Trophoblast cell (in vitro differentiated cells and primary cell): ENCODE measurements at regions not wholly inside any gene's neighbourhood (a gene's known extent, or its start where the extent isn't known, plus 50 kb on each side); places are given as distances from the start of the nearest gene placed in this dataset.

Experiments used
- DNase-seq, 2 donors: peaks; one replicate each; pipeline ENCODE4 v3.0.0-alpha.2; 2016
- H2AFZ ChIP-seq: 2 replicates; pipeline ENCODE4 v1.6.1; 2013; ENCODE audit warnings: low read length, moderate library complexity, mild to moderate bottlenecking; ENCODE audit not compliant: insufficient read depth, poor library complexity
- H2AK5ac ChIP-seq: 2 replicates; pipeline ENCODE4 v1.6.1; 2013; ENCODE audit warnings: mild to moderate bottlenecking, low read length
- H2BK120ac ChIP-seq: 2 replicates; pipeline ENCODE4 v1.6.1; 2013; ENCODE audit warnings: low read length, mild to moderate bottlenecking, moderate library complexity; ENCODE audit not compliant: insufficient read depth, poor library complexity
- H2BK12ac ChIP-seq: 2 replicates; pipeline ENCODE4 v1.6.1; 2013; ENCODE audit warnings: mild to moderate bottlenecking, low read length, moderate library complexity
- H2BK5ac ChIP-seq: 2 replicates; pipeline ENCODE4 v1.6.1; 2013; ENCODE audit warnings: low read length, low read depth, moderate library complexity, mild to moderate bottlenecking; ENCODE audit not compliant: poor library complexity
- H3K14ac ChIP-seq: 2 replicates; pipeline ENCODE4 v1.6.1; 2013; ENCODE audit warnings: mild to moderate bottlenecking, low read length
- H3K18ac ChIP-seq: 2 replicates; pipeline ENCODE4 v1.6.1; 2013; ENCODE audit warnings: mild to moderate bottlenecking, low read length
- H3K23ac ChIP-seq: 2 replicates; pipeline ENCODE4 v1.6.1; 2013; ENCODE audit warnings: low read length
- H3K27ac ChIP-seq: 2 replicates; pipeline ENCODE4 v1.5.1; 2013; ENCODE audit warnings: low read depth, mild to moderate bottlenecking, inconsistent platforms, low read length, moderate library complexity
- H3K27me3 ChIP-seq: 2 replicates; pipeline ENCODE4 v1.6.1; 2013; ENCODE audit warnings: inconsistent platforms, mild to moderate bottlenecking, low read length, moderate library complexity; ENCODE audit not compliant: insufficient read depth
- H3K36me3 ChIP-seq, 2 experiments: 1 replicate in 1 of 2; 2 replicates in 1 of 2; pipeline ENCODE4 v1.6.1; 2013; ENCODE audit warnings: low read length in 2 of 2, mild to moderate bottlenecking in 2 of 2, moderate library complexity in 1 of 2; ENCODE audit not compliant: insufficient read depth in 2 of 2, control insufficient read depth in 1 of 2
- H3K4ac ChIP-seq: 2 replicates; pipeline ENCODE4 v1.6.1; 2013; ENCODE audit warnings: low read depth, mild to moderate bottlenecking, low read length, moderate library complexity
- H3K4me1 ChIP-seq, 2 experiments: 1 replicate in 1 of 2; 2 replicates in 1 of 2; pipeline ENCODE4 v1.6.1; 2013; ENCODE audit warnings: low read length in 2 of 2, mild to moderate bottlenecking in 2 of 2, moderate library complexity in 1 of 2; ENCODE audit not compliant: insufficient read depth in 2 of 2, control insufficient read depth in 1 of 2
- H3K4me2 ChIP-seq: 2 replicates; pipeline ENCODE4 v1.6.1; 2013; ENCODE audit warnings: inconsistent platforms, mild to moderate bottlenecking, low read length, moderate library complexity
- H3K4me3 ChIP-seq: 2 replicates; pipeline ENCODE4 v1.5.1; 2013; ENCODE audit warnings: mild to moderate bottlenecking, low read depth, low read length, inconsistent platforms
- H3K79me1 ChIP-seq: one replicate; pipeline ENCODE4 v1.6.1; 2013; ENCODE audit warnings: low read length
- H3K79me2 ChIP-seq: 2 replicates; pipeline ENCODE4 v1.6.1; 2013; ENCODE audit warnings: low read length, mild to moderate bottlenecking; ENCODE audit not compliant: control insufficient read depth, insufficient read depth, poor library complexity
- H3K9ac ChIP-seq: 2 replicates; pipeline ENCODE4 v1.6.1; 2013; ENCODE audit warnings: mild to moderate bottlenecking, low read length
- H3K9me3 ChIP-seq: 2 replicates; pipeline ENCODE4 v1.6.1; 2013; ENCODE audit warnings: low read depth, mild to moderate bottlenecking, control low read depth, inconsistent platforms, low read length; ENCODE audit not compliant: insufficient read depth
- H4K12ac ChIP-seq: 2 replicates; pipeline ENCODE4 v1.6.1; 2013; ENCODE audit warnings: low read depth, mild to moderate bottlenecking, low read length, moderate library complexity
- H4K8ac ChIP-seq: 2 replicates; pipeline ENCODE4 v1.6.1; 2013; ENCODE audit warnings: low read depth, mild to moderate bottlenecking, low read length, moderate library complexity
- H4K91ac ChIP-seq: one replicate; pipeline ENCODE4 v1.6.1; 2013; ENCODE audit warnings: low read depth, mild to moderate bottlenecking, low read length, moderate library complexity
- WGBS: extraction: QIAGEN DNeasy Blood & Tissue Kit; methylation state at CpG from one replicate; pipeline ENCODE4 v1.1.7; 2013; ENCODE audit warnings: missing lambda C conversion rate; ENCODE audit not compliant: insufficient read length, insufficient coverage; ENCODE audit errors: extremely low coverage; 5-methylcytosine and 5-hydroxymethylcytosine counted together

GRCh38 chr9:111276431-111277128, 53.4 kb downstream of the OR2K2 start:
- H2BK5ac ChIP-seq = no peak overlapping the region
- WGBS = no CpG with 5 or more reads among the region's 7 CpGs
- H3K36me3 ChIP-seq = no peaks in the 10 kb centered on the region
- H2BK12ac ChIP-seq = no peak overlapping the region
- H3K27me3 ChIP-seq = no peaks in the 10 kb centered on the region
- H2AFZ ChIP-seq = no peak overlapping the region
- no peaks in the 10 kb centered on the region for H3K9me3 ChIP-seq
- H3K4ac ChIP-seq = no peak overlapping the region
- H3K14ac ChIP-seq = no peak overlapping the region
- no peak overlapping the region for H4K12ac ChIP-seq
- no peak overlapping the region for H3K23ac ChIP-seq
- no peaks in the 10 kb centered on the region for H3K79me1 ChIP-seq
- H3K4me2 ChIP-seq = no peak overlapping the region
- no peak overlapping the region for H2AK5ac ChIP-seq
- H4K91ac ChIP-seq = no peak overlapping the region
- no peak overlapping the region for H3K27ac ChIP-seq
- no peak overlapping the region for H4K8ac ChIP-seq
- no peak overlapping the region for H3K4me3 ChIP-seq
- H3K4me1 ChIP-seq = no peaks in the 10 kb centered on the region
- no peak overlapping the region for H3K18ac ChIP-seq
- H2BK120ac ChIP-seq = no peak overlapping the region
- H3K79me2 ChIP-seq = no peaks in the 10 kb centered on the region
- no peak for DNase-seq
- H3K9ac ChIP-seq = no peak overlapping the region

GRCh38 chr9:111274737-111275136, 55.3 kb downstream of the OR2K2 start:
- WGBS = no CpG with 5 or more reads among the region's 2 CpGs

GRCh38 chr9:111272581-111272980, 57.4 kb downstream of the OR2K2 start:
- Histone ChIP-seq H3K9ac (no peak overlapping the region), H3K27me3 (no peaks in the 10 kb centered on the region), H3K23ac (no peak overlapping the region), H3K18ac (no peak overlapping the region), H2BK120ac (no peak overlapping the region), H3K4ac (no peak overlapping the region), H3K79me2 (no peaks in the 10 kb centered on the region), H2AFZ (no peak overlapping the region), H3K79me1 (no peaks in the 10 kb centered on the region), H3K27ac (no peak overlapping the region), H2BK5ac (no peak overlapping the region), H3K14ac (no peak overlapping the region), H2BK12ac (no peak overlapping the region), H4K8ac (no peak overlapping the region), H3K36me3 (no peaks in the 10 kb centered on the region), H4K91ac (no peak overlapping the region), H3K4me1 (no peaks in the 10 kb centered on the region), H3K4me2 (no peak overlapping the region), H3K9me3 (no peaks in the 10 kb centered on the region), H2AK5ac (no peak overlapping the region), H4K12ac (no peak overlapping the region), H3K4me3 (no peak overlapping the region)
- DNase-seq = no peak
- WGBS = no CpG with 5 or more reads among the region's 4 CpGs

More at GRCh38 chr9:111274737-111275136, 55.3 kb downstream of the OR2K2 start:
- no peak overlapping the region for H2BK12ac ChIP-seq
- no peak overlapping the region for H3K14ac ChIP-seq
- H4K91ac ChIP-seq = no peak overlapping the region
- no peaks in the 10 kb centered on the region for H3K79me2 ChIP-seq
- H2AFZ ChIP-seq = no peak overlapping the region
- H3K27me3 ChIP-seq = no peaks in the 10 kb centered on the region
- H3K9me3 ChIP-seq = no peaks in the 10 kb centered on the region
- H3K4ac ChIP-seq = no peak overlapping the region
- no peak overlapping the region for H2BK5ac ChIP-seq
- no peak overlapping the region for H4K8ac ChIP-seq
- DNase-seq = no peak
- no peak overlapping the region for H2BK120ac ChIP-seq
- H3K23ac ChIP-seq = no peak overlapping the region
- no peak overlapping the region for H3K4me3 ChIP-seq
- no peaks in the 10 kb centered on the region for H3K36me3 ChIP-seq
- no peak overlapping the region for H3K18ac ChIP-seq
- no peak overlapping the region for H2AK5ac ChIP-seq
- H3K4me1 ChIP-seq = no peaks in the 10 kb centered on the region
- no peak overlapping the region for H4K12ac ChIP-seq
- no peak overlapping the region for H3K4me2 ChIP-seq
- no peak overlapping the region for H3K9ac ChIP-seq
- no peaks in the 10 kb centered on the region for H3K79me1 ChIP-seq
- H3K27ac ChIP-seq = no peak overlapping the region

- Histone ChIP-seq H3K79me2 (no peaks in the 10 kb centered on the region), H2BK120ac (no peak overlapping the region), H3K14ac (no peak overlapping the region), H2BK5ac (no peak overlapping the region), H3K4ac (no peak overlapping the region), H3K23ac (no peak overlapping the region), H3K9ac (no peak overlapping the region), H3K79me1 (no peaks in the 10 kb centered on the region), H3K36me3 (no peaks in the 10 kb centered on the region), H3K9me3 (no peaks in the 10 kb centered on the region), H3K18ac (no peak overlapping the region), H2AK5ac (no peak overlapping the region), H3K4me1 (no peaks in the 10 kb centered on the region), H3K27ac (no peak overlapping the region), H2BK12ac (no peak overlapping the region), H4K8ac (no peak overlapping the region), H2AFZ (no peak overlapping the region), H3K27me3 (no peaks in the 10 kb centered on the region), H3K4me3 (no peak overlapping the region), H4K12ac (no peak overlapping the region), H4K91ac (no peak overlapping the region), H3K4me2 (no peak overlapping the region)
- no peak for DNase-seq
- WGBS = no CpG with 5 or more reads among the region's 4 CpGs
Measured at GRCh38 chr9:111271481-111272080, 58.4 kb downstream of the OR2K2 start.
